GM18519 (cell line): ENCODE measurements at regions not wholly inside any gene's neighbourhood (a gene's known extent, or its start where the extent isn't known, plus 50 kb on each side); places are given as distances from the start of the nearest gene placed in this dataset.
"Not testable (repeated sequence)": the region's sequence is repeated elsewhere in the genome, so short reads cannot be mapped to it uniquely, and the experiment has no call there.

Source experiments
- ATAC-seq: cut with Tn5 transposase; IDR thresholded peaks from one replicate; pipeline ENCODE4 v1.9.1; 2021; ENCODE audit warnings: mild to moderate bottlenecking, moderate library complexity; ENCODE audit not compliant: unreplicated experiment, low FRiP score

DNA sequence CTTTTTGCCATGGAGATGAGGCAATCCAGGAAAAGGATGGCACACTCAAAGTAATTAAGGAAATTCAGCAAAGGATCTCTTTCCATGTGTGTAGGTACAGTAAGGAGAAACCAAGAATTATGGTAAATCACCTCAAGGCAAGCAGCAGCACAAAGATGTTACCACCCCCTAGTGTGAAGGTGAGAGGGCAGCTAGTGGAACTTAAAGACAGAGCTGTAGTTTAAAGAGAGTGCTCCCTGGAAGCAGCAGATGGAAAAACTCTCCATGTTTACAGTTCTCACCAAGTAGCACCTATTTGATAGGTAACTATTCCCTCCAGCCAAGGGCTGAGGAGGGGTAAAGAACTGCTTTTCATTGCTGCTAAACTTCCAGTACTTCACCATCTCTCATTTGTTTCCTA is 860.4 kb upstream of the CRIM1 start:
- no peak for ATAC-seq

DNA sequence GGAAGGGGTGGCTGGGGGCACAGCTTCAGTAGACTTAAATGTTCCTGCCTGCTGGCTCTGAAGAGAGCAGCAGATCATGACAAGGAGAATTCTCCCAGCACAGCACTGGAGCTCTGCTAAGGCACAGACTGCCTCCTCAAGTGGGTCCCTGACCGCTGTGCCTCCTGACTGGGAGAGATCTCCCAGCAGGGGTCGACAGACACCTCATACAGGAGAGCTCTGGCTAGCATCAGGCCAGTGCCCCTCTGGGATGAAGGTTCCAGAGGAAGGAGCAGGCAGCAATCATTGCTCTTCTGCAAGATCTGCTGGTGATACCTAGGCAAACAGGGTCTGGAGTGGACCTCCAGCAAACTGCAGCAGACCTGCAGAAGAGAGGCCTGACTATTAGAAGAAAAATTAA is 877.5 kb upstream of the CRIM1 start:
- ATAC-seq, result not testable (repeated sequence)

DNA sequence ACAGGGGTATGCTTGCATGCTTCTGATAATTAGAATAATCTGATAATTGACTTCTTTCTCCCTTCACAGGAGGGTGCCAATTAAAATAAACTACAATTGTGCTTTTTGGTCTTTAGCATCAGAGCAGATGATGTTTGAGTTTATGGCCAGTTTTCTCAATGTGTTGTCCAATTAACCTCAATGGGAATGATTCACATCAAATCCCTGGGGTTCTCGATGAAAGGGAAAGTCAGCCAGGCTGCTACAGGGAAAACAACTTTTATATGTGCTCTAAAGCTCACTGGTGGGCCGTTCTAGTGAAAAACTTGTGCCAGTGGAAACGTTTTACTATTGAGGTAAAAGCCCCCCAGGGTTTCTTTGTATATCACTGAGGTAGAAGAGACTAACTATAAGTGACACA is 887.3 kb upstream of the CRIM1 start:
- ATAC-seq, result no peak

DNA sequence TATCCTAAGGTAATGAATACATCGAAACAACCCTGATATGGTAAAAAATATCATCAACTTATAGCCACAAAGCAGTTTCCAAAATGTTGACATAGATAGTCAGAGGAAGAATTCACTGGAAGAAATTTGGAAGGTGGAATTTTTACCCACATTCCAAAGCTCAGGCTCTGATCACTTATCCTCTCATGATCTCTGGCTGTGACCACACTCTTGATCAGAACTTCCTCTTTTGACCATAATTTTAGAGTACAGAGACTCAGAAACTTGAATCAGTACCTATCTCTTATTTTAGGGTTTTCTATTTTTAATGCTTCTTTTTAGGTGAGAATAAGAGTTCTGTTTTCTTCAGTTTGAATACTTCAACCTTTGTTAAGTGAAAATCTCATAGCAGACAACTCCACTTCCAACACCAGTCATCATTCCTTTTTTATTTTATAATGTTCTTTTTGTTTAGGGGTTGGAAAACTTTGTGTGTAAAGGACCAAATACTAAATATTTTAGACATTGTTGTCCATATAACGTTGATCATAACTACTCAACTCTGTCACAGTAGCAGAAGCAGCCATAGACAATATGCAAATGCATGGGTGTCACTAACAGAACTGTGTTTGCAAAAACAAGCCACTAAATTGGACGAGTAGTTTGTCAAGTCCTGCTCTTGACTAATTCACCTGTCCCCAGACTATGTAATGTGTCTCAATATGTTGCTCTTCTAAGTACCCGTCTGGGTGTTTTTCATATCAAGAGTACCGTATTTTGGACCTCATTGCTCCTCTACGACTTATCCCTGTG is 891.6 kb upstream of the CRIM1 start:
- ATAC-seq, result no peak

DNA sequence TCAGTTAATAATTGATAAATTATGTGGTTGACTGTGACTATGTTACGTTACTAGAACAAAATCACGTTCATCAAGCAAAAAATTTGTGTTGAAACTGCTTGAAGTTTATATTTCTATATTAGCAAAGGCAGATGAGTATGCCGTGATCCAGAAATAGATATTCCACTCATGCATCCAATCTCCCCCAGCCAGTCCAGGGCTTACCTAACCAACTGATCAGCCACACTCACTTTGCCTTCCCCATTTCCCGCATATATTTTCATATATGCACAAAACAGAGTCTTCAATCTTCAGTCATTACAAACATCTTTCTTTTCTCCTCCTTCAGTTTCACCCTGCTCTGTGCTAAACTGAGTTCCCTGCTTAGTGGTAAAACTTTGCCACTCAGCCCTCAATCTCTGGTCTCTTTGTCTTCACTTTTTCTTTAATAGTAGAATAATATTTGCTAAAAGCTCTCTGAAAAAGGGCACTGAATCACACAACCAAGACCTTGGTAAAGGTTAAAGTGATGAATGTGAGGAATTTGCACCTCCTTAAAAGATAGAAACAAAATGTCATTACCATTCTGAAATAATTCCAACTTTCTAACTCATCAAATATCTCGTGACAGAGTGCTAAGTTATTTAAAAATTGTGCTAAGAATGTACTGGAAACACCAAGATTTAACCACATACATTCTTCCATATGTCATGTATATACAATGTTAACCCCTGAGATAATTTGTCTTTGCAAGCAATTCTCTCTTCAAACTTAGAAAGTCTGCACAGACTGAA is 893.2 kb upstream of the CRIM1 start:
- no peak for ATAC-seq

DNA sequence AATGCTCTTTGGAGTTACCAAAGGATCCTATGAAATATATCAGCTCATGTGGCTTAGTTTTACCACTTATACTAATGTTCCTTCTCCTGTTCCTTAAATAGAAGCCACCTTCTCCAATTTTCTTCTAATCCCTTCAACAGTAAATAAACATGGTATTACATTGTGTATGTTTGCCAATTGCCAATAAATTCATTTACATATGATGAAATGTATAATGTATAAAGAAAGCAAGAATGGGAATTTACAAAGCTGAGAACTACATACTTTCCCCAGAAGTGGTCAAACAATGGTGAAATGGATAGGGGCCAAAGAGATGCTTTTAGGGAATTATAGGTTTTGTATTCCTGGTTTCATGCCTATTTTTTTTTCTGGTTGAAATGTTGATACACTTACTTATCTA is 894.2 kb upstream of the CRIM1 start:
- ATAC-seq, result no peak

DNA sequence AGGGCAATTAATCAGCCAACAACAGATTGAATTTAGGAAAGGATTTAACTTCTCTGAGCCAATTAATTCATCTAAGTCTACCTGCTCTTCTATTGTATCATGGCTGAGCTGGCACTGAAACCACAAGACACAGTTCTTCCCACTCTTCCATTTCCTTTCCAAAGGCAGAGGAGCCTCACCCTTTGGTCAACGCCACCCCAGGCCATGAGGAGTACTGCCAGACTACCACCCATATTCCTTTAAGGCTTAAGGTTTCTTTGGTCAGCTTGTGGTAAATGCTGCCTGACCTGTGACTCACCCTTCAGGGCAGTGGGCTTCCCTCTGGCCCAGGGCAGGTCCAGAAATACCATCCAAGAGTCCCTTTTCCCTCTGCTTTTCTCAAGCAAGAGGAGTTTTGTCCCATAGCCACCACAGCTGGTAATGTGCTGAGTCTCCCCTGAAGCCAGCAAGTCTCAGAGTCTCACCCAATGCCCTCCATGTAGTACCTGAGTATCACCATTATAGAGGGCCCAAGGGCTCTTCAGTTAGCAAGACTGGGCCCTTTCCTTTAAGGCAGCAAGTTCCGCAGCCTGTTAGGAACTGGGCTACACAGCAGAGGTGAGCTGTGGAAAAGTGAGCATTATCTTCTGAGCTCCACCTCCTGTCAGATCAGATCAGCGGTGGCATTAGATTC is 900.5 kb upstream of the CRIM1 start:
- ATAC-seq, result no peak

DNA sequence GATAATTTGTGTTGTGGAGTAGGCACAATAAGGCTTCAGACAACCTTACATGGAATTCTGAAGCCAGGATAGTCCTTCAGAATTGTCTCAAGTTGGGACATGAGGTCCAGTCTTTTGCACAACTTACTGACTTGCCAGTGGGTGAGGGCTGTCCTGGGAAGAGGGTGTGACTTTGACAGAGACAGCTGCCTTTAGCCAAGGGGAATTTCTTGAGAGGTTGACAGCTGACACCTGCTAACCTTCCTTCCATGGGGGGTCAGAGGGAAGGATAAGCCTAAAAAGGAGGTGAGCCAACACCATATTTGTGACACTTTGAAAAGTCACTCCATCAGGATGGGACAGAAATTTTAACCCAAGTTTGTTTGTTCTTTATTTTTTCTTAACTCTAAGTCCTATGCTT is 907.8 kb upstream of the CRIM1 start:
- ATAC-seq, result no peak

DNA sequence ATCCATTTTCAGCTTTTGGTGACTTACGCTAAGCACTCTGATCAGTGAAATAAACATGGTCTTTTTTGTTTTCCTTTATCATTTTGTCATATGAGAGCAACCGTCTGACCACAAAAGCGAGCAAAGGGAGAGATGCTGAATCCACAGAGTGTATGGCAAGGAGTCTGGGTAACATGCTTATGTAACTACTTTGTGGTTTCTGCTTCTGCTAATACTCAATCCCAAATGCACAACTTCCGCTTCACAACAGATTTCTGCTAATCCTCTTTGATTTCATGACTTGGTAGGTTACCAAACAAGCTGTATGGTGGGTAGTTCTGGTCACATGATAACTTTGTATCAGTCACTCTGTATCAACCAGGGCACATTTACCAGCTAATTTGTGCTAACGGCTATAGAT is 908.4 kb upstream of the CRIM1 start:
- ATAC-seq, result no peak

DNA sequence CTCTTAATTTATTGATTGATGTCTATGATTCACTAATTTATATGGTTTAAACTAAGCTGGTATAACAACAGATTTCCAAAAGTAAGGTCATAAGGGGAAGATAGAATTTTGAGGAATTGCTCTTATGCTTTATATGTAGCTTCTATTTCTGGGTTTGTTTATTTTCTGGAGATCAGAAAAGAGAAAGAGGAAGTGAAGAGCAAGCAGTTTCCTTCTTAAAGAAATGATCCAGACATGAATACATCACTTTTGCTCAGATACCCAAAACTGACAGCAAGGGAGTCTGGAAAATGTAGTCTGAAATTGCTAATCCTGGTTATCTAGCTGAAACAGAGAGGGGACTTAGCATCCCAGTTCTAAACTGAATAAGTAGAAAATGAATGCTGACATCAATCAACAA is 912.5 kb upstream of the CRIM1 start:
- ATAC-seq, result no peak

DNA sequence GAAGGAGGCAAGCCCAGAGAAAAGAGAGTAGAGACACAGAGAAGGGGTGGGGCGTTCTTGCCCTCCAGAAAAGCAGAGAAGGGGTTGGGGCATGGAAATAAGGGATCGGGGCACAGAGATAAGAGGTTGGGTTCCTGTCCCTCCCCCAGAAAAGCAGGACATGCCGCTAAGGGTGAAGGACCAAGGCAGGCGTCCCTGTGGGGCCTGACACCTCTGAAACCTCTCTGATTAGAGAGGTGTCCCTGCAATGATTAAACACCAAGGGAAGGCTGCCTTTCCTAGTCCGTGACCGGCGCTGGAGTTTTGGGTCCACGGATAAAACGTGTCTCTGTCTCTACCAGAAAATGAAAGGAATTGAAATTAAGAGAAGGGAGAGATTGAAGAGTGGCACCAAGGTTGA is 914.0 kb upstream of the CRIM1 start:
- ATAC-seq, result not testable (repeated sequence)

DNA sequence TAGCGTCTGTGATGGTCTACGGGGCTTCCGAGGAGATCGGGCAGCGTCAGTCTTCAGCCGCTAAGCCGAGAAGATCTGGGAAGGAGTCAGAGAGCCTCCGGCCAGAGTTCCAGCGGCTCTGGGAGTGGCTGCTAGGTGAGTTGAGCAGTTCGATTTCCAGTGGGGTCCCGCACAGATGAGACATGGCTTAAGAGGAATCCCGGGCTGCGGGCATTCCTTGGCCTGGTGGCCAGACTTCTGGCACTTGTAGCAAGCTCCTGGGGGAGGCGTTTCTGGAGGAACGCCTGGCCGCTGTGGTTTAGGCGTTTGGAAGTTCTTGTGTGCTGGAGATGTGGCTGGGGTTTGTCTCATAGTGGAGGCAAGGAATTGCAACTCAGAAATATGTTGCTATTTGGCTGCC is 915.3 kb upstream of the CRIM1 start:
- ATAC-seq, result not testable (repeated sequence)

DNA sequence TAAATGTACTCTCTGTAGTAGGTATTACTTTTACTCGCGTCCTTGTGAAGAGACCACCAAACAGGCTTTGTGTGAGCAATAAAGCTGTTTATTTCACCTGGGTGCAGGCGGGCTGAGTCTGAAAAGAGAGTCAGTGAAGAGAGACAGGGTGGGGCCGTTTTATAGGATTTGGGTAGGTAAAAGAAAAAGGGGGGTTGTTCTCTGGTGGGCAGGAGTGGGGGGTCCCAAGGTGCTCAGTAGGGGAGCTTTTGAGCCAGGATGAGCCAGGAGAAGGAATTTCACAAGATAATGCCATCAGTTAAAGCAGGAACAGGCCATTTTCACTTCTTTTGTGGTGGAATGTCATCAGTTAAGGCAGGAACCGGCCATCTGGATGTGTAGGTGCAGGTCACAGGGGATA is 918.7 kb upstream of the CRIM1 start:
- ATAC-seq, result not testable (repeated sequence)

DNA sequence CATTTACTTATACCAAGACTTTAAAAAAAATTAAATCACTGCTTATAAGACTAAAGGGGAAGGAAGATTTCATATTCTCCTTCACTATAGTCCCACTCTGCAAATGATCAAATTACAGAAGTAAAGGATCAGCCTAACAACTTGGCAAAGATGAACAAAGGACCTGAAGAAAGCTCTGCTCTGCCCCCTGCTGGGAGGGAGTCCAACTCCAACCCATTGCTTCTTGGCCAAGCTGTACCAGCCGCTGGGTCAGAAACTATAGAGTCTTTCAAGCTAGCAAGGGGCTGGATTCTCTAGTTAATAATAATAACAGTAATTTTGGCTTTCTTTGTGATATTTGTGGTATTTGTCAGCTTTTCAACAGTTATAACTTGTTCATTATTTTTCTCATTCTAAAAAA is 927.0 kb upstream of the CRIM1 start:
- ATAC-seq, result peak; percentile 81

DNA sequence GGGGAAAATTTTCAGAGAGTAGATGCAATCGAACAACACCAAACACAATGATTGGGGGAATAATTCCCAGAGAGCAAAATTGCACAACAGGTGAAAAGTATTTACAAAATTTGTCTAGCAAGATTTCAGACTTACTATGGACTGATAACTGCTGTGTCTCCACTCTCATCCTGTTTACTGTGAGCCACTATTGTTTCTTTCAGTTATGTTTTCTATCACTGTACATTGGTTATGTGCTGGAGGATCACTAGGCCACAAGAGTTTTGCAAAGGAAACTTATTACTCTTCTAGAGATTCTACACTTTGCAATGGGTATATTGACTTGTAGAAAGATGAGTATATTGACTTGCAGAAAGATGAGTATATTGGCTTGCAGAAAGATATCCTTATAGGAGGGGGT is 934.1 kb upstream of the CRIM1 start:
- no peak for ATAC-seq

DNA sequence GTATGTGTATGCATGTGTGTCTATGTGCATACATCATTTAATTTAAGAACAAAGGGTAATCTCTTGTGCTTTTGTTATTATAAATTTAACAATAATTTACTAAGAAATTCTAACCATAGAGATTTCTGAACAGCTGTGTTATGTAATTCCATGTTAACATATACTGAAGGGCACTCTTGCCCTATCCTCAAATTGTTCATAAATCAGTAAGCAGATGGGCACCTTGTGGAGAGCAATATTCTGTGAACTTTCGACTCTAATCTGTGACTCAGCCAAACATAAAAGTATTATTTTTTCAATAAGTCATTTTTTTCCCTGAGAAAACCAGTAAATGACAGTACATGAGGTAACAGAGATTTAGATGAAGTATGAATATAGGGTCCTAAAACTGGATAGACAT is 938.3 kb upstream of the CRIM1 start:
- no peak for ATAC-seq

DNA sequence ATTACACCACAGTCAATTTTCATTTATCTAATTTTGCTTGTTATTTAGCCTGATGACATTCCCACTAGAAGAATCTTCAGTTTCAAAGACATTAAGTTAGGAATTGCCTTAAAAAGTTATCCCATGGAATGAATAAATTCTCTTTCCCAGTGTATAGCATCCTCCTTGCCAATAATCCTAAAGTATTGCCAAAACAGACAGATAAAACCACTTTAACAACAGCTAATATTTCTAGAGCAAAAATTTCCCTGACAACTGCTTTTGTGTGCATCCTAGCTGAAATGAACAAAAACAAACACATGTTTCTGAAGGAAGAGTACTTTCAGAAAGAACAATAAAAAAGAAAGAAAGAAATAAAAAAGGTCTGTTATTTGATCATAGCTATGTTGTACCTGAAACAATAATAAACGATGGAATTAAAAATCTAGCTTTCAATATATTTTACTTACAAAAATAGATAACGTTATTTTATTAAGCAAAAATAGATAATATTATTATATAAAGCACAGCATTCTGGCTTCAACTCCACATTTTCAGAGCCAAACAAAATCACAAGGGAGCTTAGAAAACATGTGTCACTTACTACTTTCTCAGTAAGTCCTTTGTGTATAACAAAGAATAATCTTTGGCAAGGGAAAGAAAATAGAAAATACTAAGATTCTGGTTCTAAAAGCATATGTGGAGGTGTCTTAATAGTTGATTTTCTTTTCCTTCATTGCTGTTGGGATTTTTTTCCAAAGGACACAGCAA is 939.0 kb upstream of the CRIM1 start:
- no peak for ATAC-seq

DNA sequence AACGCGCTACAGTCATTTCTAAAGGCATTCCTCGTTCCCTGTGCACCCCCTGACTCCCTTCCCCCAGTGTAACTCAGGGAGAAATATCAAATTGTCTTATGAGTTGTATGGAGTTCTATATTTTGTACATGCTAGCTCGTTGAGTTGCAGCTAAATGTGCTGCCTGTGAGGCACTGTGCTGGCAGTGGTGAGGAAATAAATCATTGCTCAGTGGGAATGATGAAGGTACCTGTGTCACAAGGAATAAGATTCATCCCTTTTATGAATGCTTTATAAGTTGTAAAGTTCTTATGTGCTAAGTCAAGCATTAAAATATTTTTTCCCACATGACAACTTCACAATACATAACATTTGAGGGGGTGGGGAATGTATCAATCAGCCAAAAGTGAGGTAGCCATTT is 939.6 kb upstream of the CRIM1 start:
- no peak for ATAC-seq

DNA sequence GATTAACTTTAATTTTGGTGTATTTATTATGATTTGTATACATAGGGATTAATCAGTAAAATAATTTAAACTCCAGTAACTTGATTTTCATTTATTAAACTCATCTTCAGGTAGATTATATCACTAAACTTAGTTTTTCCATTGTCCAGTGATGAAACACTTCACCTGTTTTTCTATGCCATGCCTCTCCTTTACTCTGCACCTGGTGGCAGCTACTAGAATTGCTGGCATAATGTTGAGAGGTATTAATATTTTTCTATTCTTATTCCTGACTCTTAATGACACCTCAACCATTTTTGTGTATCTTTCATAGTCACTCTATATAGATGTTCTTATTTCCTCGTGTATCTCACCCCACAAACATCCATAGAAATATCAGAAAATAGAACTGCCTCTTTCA is 940.3 kb upstream of the CRIM1 start:
- no peak for ATAC-seq

DNA sequence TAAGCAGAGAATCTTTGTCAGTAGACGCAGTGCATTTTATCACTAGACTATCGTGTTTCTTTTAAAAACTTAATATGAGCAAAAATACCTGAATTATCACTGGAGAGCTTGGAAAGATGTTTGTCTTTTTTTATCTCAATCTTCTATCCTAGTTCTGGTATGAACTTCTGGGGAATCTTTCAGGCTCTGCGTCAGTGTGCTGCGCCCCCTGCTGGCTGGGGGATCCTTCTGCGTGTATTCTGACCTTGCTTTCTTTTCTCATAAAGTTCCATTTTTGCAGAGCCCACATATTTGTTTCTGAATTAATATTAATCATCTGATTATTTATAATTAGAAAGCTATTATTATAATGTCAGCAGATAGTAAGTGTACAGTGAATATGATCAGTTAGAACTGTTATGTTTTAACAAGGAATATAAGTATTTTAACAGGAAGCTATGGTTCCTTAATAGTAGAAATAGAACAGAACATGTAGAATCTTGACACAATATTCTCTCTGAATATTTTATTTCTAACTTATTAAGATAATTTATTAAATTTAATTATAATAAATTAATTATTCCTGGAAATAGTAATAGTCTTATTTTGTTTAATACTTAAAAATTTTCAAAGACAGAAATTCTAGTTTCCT is 945.0 kb upstream of the CRIM1 start:
- peak; percentile 84 for ATAC-seq
